ENCODE measurements at regions not wholly inside any gene's neighbourhood (a gene's known extent, or its start where the extent isn't known, plus 50 kb on each side); places are given as distances from the start of the nearest gene placed in this dataset.

DNA sequence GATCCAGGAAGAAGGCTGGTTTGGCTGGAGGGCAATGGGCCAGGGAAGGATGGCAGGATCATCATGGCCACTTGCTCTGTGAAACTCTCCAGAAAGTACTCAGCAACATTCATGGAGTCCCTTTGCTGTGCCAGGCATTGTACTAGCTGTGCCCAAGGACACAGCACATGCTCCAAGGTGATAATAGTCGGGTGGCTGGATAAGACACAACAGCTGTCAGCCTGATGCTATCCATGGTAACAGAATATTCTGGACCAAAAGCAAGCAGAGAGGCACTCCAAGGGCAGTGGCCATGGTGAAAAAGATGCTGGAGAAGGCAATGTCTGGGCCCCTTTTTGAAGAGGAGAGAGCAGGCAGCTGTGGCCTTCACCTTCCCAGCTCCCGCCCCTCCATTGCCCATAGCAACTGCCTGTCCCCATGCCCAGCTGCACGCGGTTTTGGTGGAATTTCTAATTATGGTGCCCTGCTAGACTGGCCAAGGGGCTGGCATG is 113.8 kb upstream of the CPEB4 start:
- Histone ChIP-seq H3K27ac (ENCODE audit: low read depth in 2 of 2, low read length in 1 of 2) (no peak overlapping the region), H3K4me1 (ENCODE audit: control insufficient read depth in 2 of 2, insufficient read depth in 2 of 2, low read length in 1 of 2) (no peaks in the 10 kb centered on the region), H3K4me3 (ENCODE audit: low read depth in 1 of 2, low read length in 2 of 2) (no peak overlapping the region), H3K36me3 (ENCODE audit: control insufficient read depth in 2 of 2, insufficient read depth in 2 of 2, low read length in 1 of 2) (no peaks in the 10 kb centered on the region), H3K27me3 (ENCODE audit: control insufficient read depth in 1 of 2, insufficient read depth in 2 of 2, low read length in 2 of 2) (no peaks in the 10 kb centered on the region), H3K9me3 (ENCODE audit: control insufficient read depth in 2 of 2, insufficient read depth in 1 of 2, low read depth in 1 of 2, low read length in 1 of 2) (no peaks in the 10 kb centered on the region)
- 85 to 88% methylated on average over 4 of the region's 4 CpGs for whole genome bisulfite sequencing, 2 donors

DNA sequence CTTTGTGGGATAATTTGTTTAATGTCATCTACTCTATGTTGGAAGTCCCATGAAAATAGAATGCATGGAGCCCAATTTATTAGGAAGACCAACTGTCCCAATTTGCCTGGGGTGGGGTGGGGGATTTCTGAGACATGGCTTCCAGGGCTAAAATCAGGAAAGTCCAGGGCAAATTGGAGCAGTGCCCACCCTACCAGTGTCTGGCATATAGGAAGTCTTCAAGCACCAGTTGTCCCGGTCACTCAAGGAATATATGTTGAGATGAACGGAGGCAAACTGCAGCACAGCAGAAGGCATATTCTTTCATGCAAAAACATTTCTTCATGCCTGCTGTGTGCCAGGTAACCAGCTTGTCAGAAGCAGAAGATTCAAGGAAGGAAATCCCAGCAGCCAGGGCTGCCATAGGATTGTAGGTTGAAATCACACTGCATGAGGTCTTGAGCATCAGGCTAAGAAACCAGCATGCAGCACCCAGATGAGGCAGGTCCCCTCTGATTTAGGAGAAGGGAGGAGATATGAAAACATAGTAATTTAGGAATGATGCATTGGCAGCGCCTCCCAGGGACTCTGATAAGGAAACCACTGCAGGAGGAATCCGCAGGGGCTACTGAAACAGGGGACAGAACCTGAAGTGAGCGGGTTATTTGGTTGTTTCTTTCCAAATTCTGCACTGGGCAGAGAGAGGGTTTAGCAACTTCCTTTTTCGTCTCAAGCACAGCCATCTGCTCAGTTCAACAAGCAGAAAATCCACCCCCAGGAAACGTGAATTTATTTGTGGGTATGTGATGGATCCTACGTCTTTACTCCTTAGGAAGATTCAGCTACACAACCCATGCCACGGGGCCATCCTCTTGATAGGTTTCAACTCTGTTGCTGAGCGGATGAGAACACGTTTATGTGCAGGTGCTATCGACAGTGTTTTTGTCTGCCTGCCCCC is 112.6 kb upstream of the CPEB4 start:
- H3K27ac ChIP-seq (ENCODE audit: low read depth in 2 of 2, low read length in 1 of 2) = no peak overlapping the region
- H3K36me3 ChIP-seq (ENCODE audit: control insufficient read depth in 2 of 2, insufficient read depth in 2 of 2, low read length in 1 of 2) = no peaks in the 10 kb centered on the region
- no peak overlapping the region for H3K4me3 ChIP-seq (ENCODE audit: low read depth in 1 of 2, low read length in 2 of 2)
- H3K4me1 ChIP-seq (ENCODE audit: control insufficient read depth in 2 of 2, insufficient read depth in 2 of 2, low read length in 1 of 2) = no peaks in the 10 kb centered on the region
- 80 to 82% methylated on average over 12 of the region's 12 CpGs for WGBS, 2 donors
- H3K27me3 ChIP-seq (ENCODE audit: control insufficient read depth in 1 of 2, insufficient read depth in 2 of 2, low read length in 2 of 2) = no peaks in the 10 kb centered on the region
- no peaks in the 10 kb centered on the region for H3K9me3 ChIP-seq (ENCODE audit: control insufficient read depth in 2 of 2, insufficient read depth in 1 of 2, low read depth in 1 of 2, low read length in 1 of 2)

DNA sequence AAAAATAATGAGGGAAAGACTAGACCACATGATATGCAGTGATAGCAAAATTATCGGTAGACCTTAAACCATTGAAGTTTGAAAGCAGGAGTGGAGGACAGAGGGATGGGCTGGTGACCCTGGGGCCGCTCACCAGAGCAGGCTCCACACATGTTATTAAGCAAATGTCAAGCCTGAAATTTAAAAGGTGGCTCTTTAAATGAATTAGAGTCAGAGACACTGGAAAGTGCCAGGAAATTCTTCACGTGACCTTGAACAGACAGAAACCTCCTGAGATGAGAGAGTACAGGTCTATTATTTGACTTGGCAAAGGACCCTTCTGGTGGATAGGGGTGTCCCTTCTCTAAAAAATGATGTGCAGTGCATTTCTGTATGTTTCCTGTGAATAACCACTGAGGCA is 111.0 kb upstream of the CPEB4 start:
- Histone ChIP-seq H3K27me3 (ENCODE audit: control insufficient read depth in 1 of 2, insufficient read depth in 2 of 2, low read length in 2 of 2) (no peaks in the 10 kb centered on the region), H3K9me3 (ENCODE audit: control insufficient read depth in 2 of 2, insufficient read depth in 1 of 2, low read depth in 1 of 2, low read length in 1 of 2) (no peaks in the 10 kb centered on the region), H3K36me3 (ENCODE audit: control insufficient read depth in 2 of 2, insufficient read depth in 2 of 2, low read length in 1 of 2) (no peaks in the 10 kb centered on the region), H3K27ac (ENCODE audit: low read depth in 2 of 2, low read length in 1 of 2) (no peak overlapping the region), H3K4me1 (ENCODE audit: control insufficient read depth in 2 of 2, insufficient read depth in 2 of 2, low read length in 1 of 2) (peaks cover 0 to under 1% of the 10 kb centered on the region in 2 donors), H3K4me3 (ENCODE audit: low read depth in 1 of 2, low read length in 2 of 2) (no peak overlapping the region)
- 67 to 77% methylated on average over 3 of the region's 3 CpGs for WGBS, 2 donors

DNA sequence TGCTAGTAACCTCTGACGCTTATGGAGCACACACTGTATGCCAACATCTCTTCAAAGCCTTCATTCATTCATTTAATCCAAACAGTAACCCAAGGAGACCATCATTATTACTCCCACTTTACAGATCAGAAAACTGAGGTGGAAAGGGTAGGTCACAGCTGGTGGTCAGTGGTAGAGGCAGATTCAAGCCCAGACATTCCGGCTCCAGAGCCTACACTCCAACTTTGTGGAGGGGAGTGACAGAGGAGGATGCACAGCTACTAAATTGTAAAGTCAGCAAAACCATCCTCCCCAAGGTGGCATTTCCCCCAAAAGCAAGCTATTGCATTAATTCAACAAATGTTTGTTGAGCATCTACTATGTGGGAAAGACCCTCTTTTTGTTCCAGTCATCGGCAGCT is 110.5 kb upstream of the CPEB4 start:
- Histone ChIP-seq H3K27ac (ENCODE audit: low read depth in 2 of 2, low read length in 1 of 2) (no peak overlapping the region), H3K36me3 (ENCODE audit: control insufficient read depth in 2 of 2, insufficient read depth in 2 of 2, low read length in 1 of 2) (no peaks in the 10 kb centered on the region), H3K9me3 (ENCODE audit: control insufficient read depth in 2 of 2, insufficient read depth in 1 of 2, low read depth in 1 of 2, low read length in 1 of 2) (no peaks in the 10 kb centered on the region), H3K4me1 (ENCODE audit: control insufficient read depth in 2 of 2, insufficient read depth in 2 of 2, low read length in 1 of 2) (peaks cover 0 to 3% of the 10 kb centered on the region in 2 donors), H3K27me3 (ENCODE audit: control insufficient read depth in 1 of 2, insufficient read depth in 2 of 2, low read length in 2 of 2) (no peaks in the 10 kb centered on the region), H3K4me3 (ENCODE audit: low read depth in 1 of 2, low read length in 2 of 2) (no peak overlapping the region)
- 81 to 93% methylated on average over 3 of the region's 3 CpGs for WGBS, 2 donors

DNA sequence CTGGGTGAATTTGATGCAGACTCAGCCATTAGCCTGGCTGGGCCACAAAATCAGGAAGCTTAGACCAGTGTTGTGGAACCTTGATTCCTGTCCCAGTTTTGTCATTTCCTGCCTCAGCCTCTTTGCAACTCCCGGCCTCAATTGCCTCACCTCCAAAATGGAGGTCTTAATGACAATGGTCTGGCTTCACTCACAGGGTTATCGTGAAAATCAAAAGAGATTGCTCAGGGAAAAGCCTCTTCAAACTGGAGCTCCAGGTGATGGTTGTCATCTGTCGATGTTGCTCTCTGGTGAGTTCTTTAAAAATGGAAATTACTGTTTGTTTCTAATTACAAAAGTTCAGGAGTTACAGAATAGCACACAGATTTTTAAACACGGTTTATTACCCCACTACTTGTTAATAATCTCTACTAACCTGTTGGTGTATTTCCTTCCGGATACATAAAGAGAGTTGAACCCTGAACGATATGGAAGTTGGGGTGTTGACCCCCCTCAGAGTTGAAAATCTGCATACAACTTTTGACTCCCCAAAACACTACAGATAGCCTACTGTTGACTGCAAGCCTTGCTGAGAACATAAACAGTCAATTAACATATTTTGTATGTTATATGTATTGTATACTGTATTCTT is 109.9 kb upstream of the CPEB4 start:
- Histone ChIP-seq H3K27ac (ENCODE audit: low read depth in 2 of 2, low read length in 1 of 2) (no peak overlapping the region), H3K4me1 (ENCODE audit: control insufficient read depth in 2 of 2, insufficient read depth in 2 of 2, low read length in 1 of 2) (peaks cover 0 to 3% of the 10 kb centered on the region in 2 donors), H3K36me3 (ENCODE audit: control insufficient read depth in 2 of 2, insufficient read depth in 2 of 2, low read length in 1 of 2) (no peaks in the 10 kb centered on the region), H3K27me3 (ENCODE audit: control insufficient read depth in 1 of 2, insufficient read depth in 2 of 2, low read length in 2 of 2) (no peaks in the 10 kb centered on the region), H3K9me3 (ENCODE audit: control insufficient read depth in 2 of 2, insufficient read depth in 1 of 2, low read depth in 1 of 2, low read length in 1 of 2) (no peaks in the 10 kb centered on the region), H3K4me3 (ENCODE audit: low read depth in 1 of 2, low read length in 2 of 2) (no peak overlapping the region)
- 83 to 84% methylated on average over 6 of the region's 6 CpGs for WGBS, 2 donors

DNA sequence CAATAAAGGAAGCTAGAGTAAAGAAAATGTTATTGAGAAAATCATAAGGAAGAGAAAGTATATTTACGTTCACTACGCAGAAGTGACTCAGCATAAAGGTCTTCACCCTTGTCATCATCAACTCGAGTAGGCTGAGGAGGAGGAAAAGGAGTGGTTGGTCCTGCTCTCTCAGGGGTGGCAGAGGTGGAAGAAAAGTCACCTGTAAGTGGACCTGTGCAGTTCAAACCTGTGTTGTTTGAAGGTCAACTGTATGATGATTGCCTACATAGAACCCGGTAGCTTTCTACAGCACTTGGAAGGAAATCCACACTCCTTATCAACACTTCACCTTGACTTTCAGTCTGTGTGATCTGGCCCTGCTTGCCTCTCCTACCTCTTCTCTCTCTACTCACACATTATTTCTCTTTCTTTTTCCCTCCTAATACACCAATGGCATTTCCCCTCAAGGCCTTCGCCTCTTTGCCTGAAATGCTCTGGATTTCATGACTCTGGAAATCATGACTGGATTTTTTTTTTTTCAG is 109.3 kb upstream of the CPEB4 start:
- 55 to 64% methylated on average over 5 of the region's 5 CpGs for WGBS, 2 donors
- Histone ChIP-seq H3K36me3 (ENCODE audit: control insufficient read depth in 2 of 2, insufficient read depth in 2 of 2, low read length in 1 of 2) (no peaks in the 10 kb centered on the region), H3K27ac (ENCODE audit: low read depth in 2 of 2, low read length in 1 of 2) (no peak overlapping the region), H3K9me3 (ENCODE audit: control insufficient read depth in 2 of 2, insufficient read depth in 1 of 2, low read depth in 1 of 2, low read length in 1 of 2) (no peaks in the 10 kb centered on the region), H3K4me1 (ENCODE audit: control insufficient read depth in 2 of 2, insufficient read depth in 2 of 2, low read length in 1 of 2) (peaks cover 0 to 3% of the 10 kb centered on the region in 2 donors), H3K27me3 (ENCODE audit: control insufficient read depth in 1 of 2, insufficient read depth in 2 of 2, low read length in 2 of 2) (no peaks in the 10 kb centered on the region), H3K4me3 (ENCODE audit: low read depth in 1 of 2, low read length in 2 of 2) (no peak overlapping the region)

DNA sequence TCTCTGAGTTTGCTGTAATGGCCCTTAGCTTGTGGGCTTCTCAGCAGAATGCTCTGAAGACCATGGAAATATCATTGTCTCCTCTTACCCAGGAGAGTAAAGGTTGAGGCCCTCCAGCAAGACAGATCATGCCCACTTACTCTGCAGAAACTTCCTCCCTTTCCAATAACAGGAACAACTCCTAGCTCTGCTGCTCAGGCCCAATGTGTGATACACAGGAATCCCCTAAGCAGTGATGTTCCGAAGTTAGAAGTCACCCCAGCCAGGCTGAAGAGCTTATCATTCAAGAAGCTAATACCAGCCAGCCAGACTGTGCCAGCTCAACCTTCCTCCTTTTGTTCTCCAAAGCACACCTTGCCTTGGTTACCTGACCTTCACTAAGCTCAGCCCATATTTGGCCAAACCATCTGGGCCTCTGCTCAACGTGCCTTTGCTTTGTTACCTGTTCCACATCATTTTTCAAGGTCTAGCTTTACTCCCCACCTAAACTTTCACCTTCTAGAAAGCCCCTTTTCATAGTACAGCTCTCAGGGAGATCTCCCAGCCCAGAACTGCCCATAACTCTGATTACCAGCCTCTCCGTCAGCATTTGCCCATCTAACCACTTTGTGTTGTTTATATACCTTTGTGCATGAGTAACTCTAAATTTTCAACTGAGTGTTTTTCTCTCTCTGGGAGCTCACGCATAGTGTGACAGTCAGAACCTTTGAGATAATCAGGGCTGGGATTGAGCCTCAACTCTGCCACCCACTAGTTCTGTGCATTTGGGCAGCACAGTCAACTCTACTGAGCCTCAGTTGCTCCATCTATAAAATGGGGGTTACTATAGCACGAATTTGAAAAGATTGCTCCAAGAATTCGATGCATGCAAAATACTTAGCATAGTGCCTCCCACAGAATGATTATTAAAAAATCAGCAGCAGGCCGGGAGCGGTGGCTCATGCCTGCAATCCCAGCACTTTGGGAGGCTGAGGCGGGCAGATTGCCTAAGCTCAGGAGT is 107.6 kb upstream of the CPEB4 start:
- no peaks in the 10 kb centered on the region for H3K36me3 ChIP-seq (ENCODE audit: control insufficient read depth in 2 of 2, insufficient read depth in 2 of 2, low read length in 1 of 2)
- H3K9me3 ChIP-seq (ENCODE audit: control insufficient read depth in 2 of 2, insufficient read depth in 1 of 2, low read depth in 1 of 2, low read length in 1 of 2) = no peaks in the 10 kb centered on the region
- H3K4me3 ChIP-seq (ENCODE audit: low read depth in 1 of 2, low read length in 2 of 2) = no peak overlapping the region
- peak overlapping the region in 1 of 2 donors; percentile 80 for H3K27ac ChIP-seq (ENCODE audit: low read depth in 2 of 2, low read length in 1 of 2)
- H3K27me3 ChIP-seq (ENCODE audit: control insufficient read depth in 1 of 2, insufficient read depth in 2 of 2, low read length in 2 of 2) = no peaks in the 10 kb centered on the region
- H3K4me1 ChIP-seq (ENCODE audit: control insufficient read depth in 2 of 2, insufficient read depth in 2 of 2, low read length in 1 of 2) = peaks cover 0 to 3% of the 10 kb centered on the region in 2 donors
- 90% methylated on average over 9 of the region's 9 CpGs for whole genome bisulfite sequencing, 2 donors

DNA sequence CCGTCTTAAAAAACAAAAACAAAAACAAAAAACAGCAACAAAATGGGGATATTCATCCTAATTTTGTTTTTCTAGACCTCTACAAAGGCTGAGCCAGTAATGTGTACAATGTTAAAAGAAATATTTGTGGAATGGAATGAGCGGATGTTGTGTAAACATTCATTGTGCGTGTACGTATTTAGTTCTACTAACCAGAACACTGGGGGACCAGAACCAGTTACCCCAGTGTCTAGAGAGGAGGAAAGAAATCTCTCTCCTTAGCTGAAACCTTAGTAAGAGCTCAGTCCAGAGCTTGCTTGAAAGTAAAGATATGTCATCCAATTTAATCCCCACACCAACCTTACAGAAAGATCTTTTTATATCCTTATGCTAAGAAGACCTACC is 106.7 kb upstream of the CPEB4 start:
- 40 to 51% methylated on average over 4 of the region's 4 CpGs for WGBS, 2 donors
- Histone ChIP-seq H3K9me3 (ENCODE audit: control insufficient read depth in 2 of 2, insufficient read depth in 1 of 2, low read depth in 1 of 2, low read length in 1 of 2) (no peaks in the 10 kb centered on the region), H3K36me3 (ENCODE audit: control insufficient read depth in 2 of 2, insufficient read depth in 2 of 2, low read length in 1 of 2) (no peaks in the 10 kb centered on the region), H3K27me3 (ENCODE audit: control insufficient read depth in 1 of 2, insufficient read depth in 2 of 2, low read length in 2 of 2) (no peaks in the 10 kb centered on the region), H3K4me1 (ENCODE audit: control insufficient read depth in 2 of 2, insufficient read depth in 2 of 2, low read length in 1 of 2) (peaks cover 0 to 3% of the 10 kb centered on the region in 2 donors), H3K4me3 (ENCODE audit: low read depth in 1 of 2, low read length in 2 of 2) (no peak overlapping the region), H3K27ac (ENCODE audit: low read depth in 2 of 2, low read length in 1 of 2) (peak overlapping the region; percentile 80 to 85)

Measured in esophagus (tissue), 2 donors.